Frontal cortex (tissue), 3 donors: ENCODE measurements at regions not wholly inside any gene's neighbourhood (a gene's known extent, or its start where the extent isn't known, plus 50 kb on each side); places are given as distances from the start of the nearest gene placed in this dataset.

ENCODE experiments used
- DNase-seq, 2 donors: peaks; one replicate each; pipeline ENCODE4 v3.0.0; 2012; ENCODE audit warnings: low spot score in 2 of 2
- FAIRE-seq: peaks from 2 replicates; lab custom pipeline; 2012; peaks lifted over from hg19 to GRCh38; lab: Jason Lieb, UNC
- donor health status: control.
- donor health status: control.
- donor health status: control.

DNA sequence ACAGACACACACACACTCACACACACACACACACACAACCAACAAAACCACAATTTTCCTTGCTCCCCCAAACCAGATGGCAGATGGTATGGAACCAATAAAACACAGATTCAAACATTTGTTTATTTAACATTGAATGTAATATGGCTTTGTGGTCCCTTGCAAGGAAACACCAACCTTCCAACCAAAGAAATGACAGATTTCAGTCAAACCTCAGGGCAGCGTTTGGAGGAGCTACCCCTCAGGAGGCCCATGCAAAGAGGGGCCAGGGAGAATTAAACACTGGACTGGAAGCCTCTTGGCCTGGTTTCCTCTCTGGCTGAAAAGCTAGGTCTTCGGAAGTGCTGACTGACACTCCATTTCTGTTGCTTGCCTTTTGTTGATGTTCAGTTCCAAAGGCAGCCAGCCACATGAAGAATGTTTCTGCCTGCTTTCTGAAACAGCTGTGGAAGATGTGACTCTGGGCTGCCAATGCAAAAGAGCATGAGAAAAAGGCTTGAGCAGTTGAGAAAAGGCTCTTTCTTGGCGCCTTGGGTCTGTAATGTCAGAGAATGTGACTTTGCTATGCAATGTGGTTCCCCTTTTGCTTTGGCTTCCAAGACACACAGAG, 296.1 kb downstream of the RPLP1 start:
- no peak for FAIRE-seq
- no peak for DNase-seq

DNA sequence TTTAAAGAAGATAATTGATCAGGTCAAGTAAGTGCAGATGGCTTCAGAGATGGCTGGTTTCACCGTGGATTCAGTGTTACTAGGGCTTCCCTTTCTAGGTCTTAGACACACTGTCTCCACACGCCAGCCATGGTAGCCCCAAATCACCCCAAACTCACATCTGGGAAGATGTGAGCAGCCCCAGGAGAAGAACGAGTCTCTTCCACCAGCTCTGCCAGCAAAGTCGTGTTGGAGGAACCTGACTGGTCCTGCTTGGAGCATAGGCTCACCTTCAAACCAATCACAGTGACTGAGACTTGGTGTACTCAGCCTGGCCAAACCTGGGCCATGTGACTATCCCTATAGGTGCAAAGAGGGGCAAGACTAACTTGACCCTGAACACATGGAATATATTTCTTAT, 296.7 kb downstream of the RPLP1 start:
- no peak for DNase-seq
- FAIRE-seq = no peak

DNA sequence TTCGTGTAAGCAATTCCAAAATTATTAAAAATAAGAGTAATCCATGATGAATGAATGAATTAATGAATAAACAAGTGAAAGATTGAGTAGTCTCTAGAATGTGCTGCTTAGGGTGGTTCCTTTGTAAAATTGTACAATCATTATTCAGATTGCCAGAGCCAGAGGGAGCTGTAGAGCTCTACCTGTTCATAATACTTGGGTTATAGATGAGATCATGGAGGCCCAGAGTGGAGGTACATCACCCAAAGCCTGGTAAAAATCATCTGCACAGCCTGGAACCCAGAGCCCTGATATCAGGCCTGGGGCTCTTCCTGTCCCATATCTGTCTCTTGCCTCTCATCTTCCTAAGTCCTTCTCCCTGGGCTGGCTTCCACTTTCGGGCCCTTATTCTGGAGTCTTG, 297.2 kb downstream of the RPLP1 start:
- FAIRE-seq (no peak), DNase-seq (no peak)

DNA sequence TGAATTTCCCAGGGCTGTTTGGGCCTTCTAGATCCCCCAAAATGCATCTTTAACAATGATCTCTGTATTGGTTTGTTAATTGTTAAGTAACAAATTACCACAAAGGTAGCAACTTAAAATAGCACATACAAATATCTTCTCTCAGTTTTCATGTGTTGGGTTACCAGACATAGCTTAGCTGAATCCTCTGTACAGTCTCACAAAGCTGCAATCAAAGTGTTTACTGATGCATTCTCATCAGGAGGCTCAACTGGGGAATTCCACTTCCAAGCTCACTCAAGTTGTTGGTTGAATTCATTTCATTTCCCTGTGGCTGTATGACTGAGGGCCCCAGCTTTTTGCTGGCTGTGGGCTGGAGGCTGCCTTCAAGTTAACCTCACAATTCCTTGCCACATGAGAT, 297.6 kb downstream of the RPLP1 start:
- FAIRE-seq (no peak), DNase-seq (no peak)

DNA sequence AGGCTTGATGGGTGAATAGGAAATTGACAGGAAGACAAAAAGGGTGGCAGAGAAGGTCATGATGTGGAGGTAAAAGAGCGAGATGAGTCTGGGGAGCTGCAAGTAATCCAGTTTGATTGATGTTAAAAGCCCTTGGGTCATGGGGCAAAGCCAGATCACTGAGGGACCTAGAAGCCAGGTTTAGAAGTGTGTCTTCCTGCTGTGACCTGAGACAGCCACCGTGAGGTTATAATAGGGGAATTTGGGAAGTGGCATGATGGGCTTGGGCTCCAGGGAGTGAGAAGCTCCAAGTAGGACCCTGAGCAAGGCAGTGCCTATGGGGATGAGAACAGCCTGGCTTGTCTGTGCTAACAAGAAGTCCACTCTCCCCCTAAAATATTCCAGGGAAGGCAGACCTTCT, 298.5 kb downstream of the RPLP1 start:
- no peak for DNase-seq
- FAIRE-seq = no peak

DNA sequence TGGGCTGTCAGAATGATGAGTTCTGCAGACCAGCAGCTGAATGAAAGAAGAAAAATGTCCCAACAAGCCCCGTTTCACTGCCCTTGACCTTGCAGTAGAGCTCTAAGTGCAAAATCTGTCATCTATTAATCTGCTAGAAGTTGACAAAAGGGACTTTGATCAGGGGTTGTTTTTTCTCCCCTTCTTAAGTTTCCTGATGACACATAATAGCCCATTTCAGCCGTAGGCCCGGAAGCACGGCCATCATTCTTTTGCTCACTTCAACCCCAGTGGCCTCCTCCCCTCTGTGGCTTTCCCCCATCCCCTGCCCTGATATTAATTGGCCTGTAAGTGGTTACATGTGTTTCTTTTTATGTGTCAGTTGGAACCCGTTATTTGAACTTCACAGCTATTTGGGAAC, 298.9 kb downstream of the RPLP1 start:
- FAIRE-seq (no peak), DNase-seq (no peak)

DNA sequence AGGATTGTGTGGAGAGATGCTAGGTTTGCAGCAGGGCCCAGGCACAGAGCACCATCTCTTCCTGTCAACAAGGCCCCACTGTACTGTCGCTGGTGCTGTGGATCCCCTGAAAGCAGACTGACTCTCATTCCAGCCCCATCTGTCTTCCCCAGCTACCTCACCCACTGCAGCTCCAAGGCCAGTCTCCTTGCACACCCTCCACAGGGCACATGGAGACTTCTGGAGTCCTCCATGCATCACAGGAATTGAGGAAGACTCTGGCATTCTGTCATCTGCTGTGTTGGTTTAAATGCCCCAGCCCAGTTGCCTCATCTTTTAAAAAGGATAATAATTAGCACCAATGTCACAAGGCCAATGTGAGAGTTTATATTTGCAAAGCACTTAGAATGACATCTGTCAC, 301.2 kb downstream of the RPLP1 start:
- DNase-seq (no peak), FAIRE-seq (no peak)

DNA sequence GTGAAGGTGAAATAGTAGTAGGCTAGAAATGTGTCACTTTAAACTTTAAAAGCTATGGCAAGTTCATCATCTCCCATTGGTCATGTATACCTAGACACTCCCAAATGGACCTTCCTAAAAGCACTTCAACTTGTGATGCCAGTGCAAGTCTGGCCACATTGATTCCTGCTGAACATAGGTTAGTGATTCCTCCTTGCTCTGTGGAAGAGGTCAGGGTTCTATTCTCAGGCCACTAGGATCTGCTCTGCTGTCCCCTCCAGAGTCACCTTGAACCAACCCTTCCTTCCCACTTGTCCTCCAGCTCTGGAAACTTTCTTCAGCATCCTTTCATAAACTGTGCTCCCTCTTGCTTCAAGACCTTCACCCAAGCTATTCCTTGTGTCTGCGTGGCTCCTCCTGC, 301.7 kb downstream of the RPLP1 start:
- DNase-seq (no peak), FAIRE-seq (no peak)

DNA sequence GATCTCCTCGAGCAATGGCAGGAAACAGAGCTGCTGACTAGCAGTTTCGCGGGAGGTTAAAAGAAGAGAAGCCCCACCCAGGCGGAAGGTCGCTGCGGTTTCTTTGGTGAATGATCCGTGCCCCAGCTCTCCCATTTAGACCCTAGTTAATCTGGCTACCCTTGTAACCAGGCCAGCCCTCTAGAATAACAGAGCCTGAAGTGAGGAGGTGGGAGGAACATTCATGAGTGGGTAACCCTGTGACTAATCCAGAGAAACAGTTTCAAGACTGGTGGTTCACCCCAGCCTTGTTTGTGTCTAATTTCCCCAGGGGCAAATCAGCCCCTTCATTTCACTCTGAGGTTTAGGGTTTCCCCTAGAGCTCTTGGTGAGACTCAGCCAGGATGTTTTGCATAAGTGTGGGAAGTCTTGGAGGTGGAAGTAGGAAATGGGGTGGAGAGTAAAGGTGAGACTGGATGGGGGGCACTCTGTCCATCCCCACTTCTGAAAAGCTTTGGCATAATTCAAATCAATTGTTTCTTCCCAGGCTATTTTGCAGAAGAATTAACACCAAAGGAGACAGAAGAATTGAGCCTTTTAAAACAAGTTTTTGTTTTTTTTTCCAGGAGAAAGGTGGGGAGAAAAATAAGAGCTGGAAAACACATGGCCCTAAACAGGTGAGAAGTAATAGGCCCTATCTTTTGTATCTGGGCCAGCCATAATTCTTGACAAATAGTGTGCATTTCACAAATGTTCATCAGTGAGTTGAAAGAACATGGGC, 303.1 kb downstream of the RPLP1 start:
- DNase-seq = no peak
- FAIRE-seq = no peak

DNA sequence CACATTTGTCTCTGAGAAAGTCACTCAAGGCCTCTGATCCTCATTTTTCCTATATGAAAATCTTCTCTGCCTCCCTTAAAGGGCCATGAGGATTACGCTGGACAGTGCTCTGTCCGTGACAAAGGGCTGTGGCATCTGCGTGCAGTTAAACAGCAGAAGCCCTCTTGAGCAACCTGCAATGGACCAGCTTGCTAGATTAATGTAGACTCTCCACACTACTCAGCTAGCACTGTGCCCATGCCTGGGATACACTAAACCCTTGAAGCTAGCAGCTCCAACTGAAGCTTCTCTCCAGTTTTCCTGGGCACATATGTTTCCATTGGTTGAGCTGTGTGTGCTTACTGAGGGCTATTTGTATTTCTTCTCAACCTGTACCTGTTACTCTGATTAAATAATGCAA, 303.8 kb downstream of the RPLP1 start:
- DNase-seq = no peak
- no peak for FAIRE-seq

DNA sequence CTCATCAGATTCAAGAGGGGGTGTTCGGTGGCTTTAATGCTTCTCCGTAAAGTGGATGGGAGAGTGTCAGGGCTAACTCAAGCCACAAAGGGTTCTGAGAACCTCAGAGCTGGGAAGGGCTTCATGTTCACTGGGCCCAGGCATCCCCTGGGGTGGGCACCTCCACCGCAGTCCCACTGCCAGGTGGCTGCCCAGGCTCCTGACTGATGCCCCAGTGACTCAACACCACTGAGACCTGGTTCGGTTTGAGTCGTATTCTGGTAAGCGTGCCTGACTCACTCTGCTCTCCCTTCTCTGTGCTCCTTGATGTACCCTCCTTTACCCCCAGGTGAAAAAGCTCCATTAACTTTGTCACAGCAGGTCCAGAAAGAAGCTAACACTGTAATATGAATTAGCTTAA, 304.6 kb downstream of the RPLP1 start:
- no peak for DNase-seq
- FAIRE-seq = no peak

DNA sequence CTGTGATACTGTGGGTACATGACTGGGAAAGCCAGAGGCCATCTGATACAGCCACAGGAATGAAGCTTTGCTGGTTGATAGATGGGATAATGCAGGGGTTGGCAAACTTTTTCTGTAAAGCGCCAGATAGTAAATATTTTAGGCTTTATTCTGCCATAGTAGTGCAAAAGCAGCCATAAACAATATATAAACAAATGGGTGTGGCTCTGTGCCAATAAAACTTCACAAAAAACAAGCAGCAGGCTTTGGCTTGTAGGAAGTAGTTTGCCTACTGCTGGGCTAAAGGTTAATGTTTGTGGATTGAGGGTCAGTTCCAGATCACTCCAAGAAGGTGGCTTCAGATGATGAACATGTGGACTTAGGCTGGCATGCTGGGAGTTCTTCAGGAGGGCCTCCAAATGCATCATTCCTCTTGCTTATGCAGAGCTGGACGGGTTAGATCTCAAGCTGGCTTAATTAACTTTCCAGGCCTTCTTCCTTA, 305.7 kb downstream of the RPLP1 start:
- FAIRE-seq (no peak), DNase-seq (no peak)

DNA sequence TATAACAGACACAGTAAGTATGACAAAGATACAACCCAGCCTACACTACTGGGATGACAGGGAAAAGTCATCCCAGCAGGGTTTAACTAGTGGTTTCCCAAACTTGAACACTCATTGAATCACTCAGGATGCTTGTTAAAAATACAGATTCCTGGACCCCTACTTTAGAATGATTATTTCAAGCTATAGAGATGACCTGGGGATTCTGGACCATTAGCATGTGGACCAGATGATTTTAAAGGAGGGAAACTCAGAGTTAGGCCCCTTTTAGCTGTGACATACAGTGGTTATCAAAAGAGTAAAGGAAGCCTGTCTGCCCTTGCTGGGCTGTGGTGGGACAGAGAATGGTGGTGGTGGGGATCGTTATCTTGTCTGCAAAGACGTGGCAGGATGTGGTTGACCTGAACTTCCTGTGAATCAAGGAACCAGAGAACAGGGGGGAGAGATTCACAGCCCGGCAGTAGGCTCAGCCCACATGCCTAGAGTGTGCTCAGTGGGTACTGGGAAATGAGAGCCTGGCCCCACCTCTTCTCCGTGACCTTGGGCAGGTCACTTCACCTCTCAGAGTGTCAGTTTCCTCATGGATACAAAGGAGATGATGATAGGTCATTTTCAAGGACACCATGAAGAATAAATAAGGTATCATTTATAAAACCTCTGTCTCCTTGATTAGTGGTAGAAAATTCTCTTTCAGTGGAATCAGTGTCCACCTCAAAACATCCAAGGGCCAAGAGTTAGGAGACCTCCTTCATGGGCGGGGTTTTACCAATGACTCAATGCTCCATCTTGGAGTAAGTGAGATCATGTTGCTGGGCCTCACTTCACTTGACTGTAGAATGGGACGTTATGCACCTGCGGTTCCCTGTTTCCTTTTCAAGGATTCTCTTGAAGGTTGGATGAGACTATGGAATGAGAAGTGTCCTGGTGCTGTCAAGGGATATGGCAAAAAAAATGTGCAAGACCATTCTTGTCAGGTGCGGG, 306.5 kb downstream of the RPLP1 start:
- DNase-seq = no peak
- no peak for FAIRE-seq

DNA sequence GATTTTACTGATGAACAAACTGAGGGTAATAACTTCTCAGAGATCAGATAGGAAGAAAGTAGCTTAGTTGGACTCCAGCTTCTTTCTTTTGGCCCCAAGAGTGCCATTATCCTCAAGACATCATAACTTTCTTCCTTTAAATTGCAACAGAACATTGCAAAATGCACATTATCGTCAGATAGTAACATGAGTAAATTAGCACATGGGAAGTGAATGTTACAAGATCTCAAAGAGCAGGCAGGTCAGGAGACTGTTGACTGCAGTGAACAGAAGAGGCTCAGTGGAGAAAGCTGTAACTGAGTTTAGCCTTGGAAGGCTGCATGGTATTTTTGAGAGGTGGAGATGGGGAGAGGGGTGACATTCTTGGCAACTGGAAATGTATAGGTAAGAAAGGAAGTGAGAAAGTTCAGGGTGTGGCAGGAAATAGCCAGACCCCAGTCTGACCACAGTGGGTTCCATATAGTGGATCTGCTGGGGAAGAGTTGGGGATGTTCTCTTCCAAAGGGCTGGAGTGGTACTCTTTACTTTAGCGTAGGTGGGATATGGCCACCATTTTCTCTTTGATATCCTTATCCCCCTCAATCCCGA, 307.7 kb downstream of the RPLP1 start:
- FAIRE-seq = no peak
- no peak for DNase-seq

DNA sequence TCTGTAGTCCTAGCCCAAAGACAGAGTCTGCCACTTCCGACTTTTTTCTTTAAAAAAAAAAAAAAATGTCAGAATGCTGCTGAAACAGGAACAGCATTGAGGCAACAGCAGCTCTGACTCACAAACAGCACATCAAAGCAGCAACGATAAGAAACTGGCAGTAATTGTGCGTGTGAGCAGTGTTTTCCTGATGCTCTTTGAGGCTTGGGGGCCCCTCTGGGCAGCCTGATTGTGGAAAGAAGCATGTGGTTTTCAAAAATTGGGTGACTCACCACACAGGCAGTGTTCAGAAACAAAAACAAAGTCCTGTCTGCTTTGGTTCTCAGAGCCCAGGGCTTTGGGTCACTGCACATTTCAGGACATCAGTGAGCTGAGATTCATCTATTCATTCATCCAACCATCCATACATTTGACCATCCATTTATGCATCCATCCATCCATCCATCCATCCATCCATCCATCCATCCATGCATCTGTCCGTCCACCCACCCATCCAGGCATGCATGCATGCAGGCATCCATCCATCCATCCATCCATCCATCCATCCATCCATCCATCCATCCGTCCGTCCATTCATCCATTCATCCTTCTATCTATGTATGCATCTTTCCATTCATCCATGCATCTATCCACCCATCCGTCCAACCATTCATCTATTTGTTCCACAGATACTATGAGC, 308.4 kb downstream of the RPLP1 start:
- DNase-seq = peak in 1 of 2 donors; percentile 34
- no peak for FAIRE-seq

DNA sequence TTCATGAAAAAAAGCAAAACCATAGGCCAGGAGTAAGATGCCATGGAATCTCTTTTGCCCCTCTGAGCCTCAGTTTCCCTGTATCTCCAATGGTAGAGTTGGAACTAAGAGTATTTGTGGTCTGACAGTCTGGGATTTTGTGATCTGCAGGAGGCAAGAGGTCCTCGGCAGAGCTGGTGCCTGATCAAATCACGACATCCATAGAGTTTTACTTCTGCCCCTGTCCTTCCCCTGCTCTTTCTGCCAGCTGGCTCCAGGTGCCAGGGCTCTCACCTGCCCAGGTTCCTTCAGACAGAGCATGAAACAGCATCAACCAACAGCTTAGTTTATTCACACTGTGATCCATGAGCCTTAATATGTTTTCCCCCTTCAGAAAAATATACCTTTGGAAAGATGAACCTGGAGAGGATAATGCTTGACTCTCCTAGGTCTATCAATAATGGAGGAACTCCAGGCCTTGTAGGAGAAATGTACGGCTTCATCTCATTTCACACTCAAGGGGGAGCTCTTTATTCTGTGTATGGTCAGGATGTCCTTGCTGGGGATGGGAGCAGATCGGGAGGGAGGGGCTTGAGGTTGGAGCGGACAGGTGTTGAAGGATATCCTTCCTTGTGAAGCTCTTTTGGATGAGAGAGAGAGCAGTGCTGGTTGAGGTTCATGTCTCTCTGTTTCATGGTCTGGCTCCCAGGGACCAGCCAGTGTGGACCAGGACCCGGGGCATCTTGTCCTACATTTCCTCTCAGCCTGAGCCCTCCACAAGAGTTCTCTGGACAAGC, 309.9 kb downstream of the RPLP1 start:
- DNase-seq = no peak
- FAIRE-seq = no peak

DNA sequence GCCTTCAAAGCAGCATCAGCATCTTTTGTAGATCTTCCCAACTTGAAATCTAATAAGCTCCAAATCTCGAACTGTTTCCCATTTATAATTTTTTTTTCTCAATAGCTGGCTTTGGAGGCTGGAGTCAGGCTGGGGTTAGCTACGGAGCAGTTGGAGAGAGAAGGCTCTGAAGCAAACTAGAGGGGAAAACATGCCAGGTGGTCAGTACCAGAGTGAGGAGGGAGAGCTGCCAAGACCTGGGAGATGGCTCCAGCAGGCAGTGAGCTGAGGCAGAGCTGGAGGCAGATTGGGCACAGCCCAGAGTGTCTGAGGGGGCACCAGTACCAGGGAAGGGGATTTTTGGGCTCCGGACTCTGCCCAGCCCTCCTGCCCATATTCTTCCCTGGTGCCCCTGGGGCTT, 311.2 kb downstream of the RPLP1 start:
- FAIRE-seq = no peak
- DNase-seq = no peak

DNA sequence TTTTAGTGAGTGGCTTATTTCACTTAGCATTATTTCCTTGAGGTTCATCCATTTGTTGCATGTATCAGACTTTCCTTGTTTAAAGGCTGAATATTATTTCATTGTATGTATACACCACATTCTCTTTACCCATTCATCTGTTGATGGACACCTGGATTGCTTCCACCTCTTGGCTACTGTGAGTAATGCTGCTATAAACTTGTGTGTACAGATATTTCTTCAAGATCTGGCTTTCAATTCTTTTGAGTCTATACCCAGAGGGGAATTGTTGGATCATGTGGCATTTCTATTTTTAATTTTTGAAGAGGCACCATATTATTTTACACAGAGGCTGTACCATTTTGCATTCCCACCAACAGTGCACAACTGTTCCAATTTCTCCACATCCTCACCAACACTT, 313.5 kb downstream of the RPLP1 start:
- no peak for FAIRE-seq

DNA sequence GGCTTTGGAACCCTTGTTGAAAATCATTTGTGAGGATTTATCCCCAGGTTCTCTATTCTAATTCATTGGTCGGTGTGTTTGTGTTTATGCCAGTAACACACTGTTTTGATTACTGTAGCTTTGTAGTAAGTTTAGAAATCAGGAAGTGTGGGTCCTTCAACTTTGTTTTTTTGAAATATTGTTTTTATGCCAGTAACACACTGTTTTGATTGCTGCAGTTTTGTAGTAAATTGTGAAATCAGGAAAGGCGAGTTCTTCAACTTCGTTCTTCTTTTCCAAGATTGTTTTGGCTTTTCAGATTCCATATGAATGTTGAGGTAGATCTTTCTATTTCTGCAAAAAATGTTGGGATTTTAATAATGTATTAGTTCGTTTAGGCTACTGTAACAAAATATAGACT, 314.6 kb downstream of the RPLP1 start:
- no peak for DNase-seq
- no peak for FAIRE-seq

More for the DNA sequence above, 313.5 kb downstream of the RPLP1 start:
- DNase-seq = no peak
